NCI-H1092 (cell line): ENCODE measurements at regions not wholly inside any gene's neighbourhood (a gene's known extent, or its start where the extent isn't known, plus 50 kb on each side); places are given as distances from the start of the nearest gene placed in this dataset.

Experiments used
- DNase-seq: peaks from one replicate; lab custom pipeline; 2025; lab: John Stamatoyannopoulos, UW

DNA sequence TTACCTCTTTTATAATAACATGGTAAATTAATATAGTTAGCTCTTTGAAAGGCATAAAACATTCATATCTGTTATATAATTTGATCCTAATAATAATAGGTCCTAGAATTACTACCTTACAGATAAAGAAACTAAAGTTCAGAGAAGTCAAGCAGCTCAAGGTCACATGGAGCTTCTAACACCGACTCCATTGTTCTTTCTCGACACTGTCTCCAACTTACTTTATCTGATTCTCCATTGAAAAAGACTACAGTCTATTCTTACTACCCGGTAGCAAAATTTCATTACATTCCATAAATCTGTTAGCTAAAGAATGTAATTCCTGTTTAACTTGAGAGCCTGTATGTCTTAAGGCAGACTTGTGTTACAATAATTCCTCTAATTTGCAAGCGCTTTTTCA is 96.3 kb upstream of the TMEM161B start:
- DNase-seq, result no peak

DNA sequence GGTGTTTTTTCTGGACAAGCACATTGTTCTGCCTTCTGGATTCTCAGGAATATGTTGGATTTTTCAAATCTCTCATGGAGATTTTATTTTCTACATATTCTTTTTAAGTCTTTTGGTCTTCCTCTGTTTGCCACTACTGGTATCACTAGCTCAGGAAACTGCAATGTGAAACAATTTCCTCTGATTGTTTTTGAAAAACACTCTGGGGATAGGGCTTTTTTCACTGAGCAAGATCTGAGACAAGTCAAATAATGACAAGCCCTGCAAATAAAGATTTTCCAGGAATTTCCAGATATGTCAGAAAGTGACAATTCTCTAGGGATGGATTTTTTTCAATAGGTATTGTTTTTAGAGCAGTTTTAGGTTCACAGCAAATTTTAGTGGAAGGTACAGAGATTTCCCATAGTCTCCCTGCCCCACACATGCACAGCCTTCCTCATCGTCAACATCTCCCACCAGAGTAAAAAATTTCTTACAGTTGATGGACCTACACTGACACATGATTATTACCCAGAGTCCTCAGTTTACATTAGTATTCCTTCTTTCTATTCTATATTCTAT is 86.9 kb upstream of the TMEM161B start:
- no peak for DNase-seq

DNA sequence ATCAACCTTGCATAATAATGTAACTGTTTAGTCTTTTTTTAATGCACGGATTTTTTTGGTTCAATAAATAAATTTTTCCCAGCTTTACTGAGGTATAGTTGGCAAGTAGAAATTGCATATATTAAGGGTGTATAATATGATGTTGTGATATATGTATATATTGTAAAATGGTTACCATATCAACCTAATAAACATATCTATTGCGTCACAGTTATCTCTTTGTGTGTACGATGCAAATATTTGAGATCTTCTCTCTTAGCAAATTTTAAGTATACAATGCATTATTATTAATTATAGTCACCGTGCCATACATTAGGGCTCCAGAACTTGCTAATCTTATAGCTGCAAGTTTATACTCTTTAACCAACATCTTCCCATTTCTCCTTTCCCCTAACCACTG is 57.2 kb upstream of the TMEM161B start:
- DNase-seq, result no peak

DNA sequence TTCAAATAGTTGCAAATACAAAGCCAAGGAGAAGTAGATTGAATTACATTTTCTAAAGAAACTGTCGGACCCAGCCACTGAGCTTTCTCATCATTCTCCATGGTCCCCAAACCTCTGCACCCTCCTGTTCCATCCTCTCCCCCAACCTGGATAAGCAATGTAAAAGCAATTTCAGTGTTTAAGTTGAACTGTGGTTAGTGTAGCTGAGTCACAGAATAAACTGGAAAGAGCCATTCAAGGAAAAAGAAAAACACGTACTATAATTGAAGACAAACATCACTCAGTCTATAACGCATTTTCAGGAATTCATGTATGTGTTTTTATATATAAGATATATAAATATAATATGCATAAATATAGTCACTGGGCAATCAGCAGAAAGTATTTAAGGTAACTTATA is 54.1 kb upstream of the TMEM161B start:
- no peak for DNase-seq
